ENCODE measurements at regions not wholly inside any gene's neighbourhood (a gene's known extent, or its start where the extent isn't known, plus 50 kb on each side); places are given as distances from the start of the nearest gene placed in this dataset.

- BruUV-seq (replicated peaks): no TSS peak
- intact Hi-C loops (cut with micrococcal nuclease): no loop called here
Measured at GRCh38 chr2:117762454-117762853, 52.0 kb upstream of the DDX18 start.

More at GRCh38 chr2:117762454-117762853, 52.0 kb upstream of the DDX18 start:
- Histone ChIP-seq H3K18ac (ENCODE audit: low read depth, low read length) (no peak overlapping the region), H2BK15ac (ENCODE audit: low read depth, low read length) (no peak overlapping the region), H3K36me3 (ENCODE audit: control insufficient read depth, insufficient read depth, low read length) (no peaks in the 10 kb centered on the region), H3K14ac (replicated peaks; ENCODE audit: low read depth, low read length) (no peak overlapping the region), H3K79me1 (ENCODE audit: low read depth in 1 of 2, low read length in 2 of 2) (no peaks in the 10 kb centered on the region), H4K20me1 (ENCODE audit: insufficient read depth, low read length) (no peaks in the 10 kb centered on the region), H2BK5ac (ENCODE audit: low read depth, low read length, poor library complexity, severe bottlenecking) (no peak overlapping the region), H3K4ac (ENCODE audit: low read depth, low read length) (no peak overlapping the region), H2BK20ac (ENCODE audit: low read depth, low read length) (no peak overlapping the region), H3K9me1 (ENCODE audit: insufficient read depth, low read length) (no peaks in the 10 kb centered on the region), H2AFZ (replicated peaks; ENCODE audit: low read length, poor library complexity) (no peak overlapping the region), H3K9ac (ENCODE audit: low read depth, low read length) (no peak overlapping the region), H3K4me3 (ENCODE audit: insufficient read depth, low read depth, low read length) (no peak overlapping the region), H3K4me2 (ENCODE audit: low read depth, low read length) (no peak overlapping the region), H2AK5ac (ENCODE audit: low read depth, low read length) (no peak overlapping the region), H4K8ac (ENCODE audit: low read depth in 2 of 2, low read length in 2 of 2) (no peak overlapping the region), H3K27ac (ENCODE audit: insufficient read depth, low read length) (no peak overlapping the region), H4K5ac (ENCODE audit: low read depth, low read length) (no peak overlapping the region), H3K4me1 (ENCODE audit: control insufficient read depth, insufficient read depth, low read length) (no peaks in the 10 kb centered on the region), H3K56ac (ENCODE audit: extremely low read depth, insufficient read depth, low read length) (no peak overlapping the region), H3K9me3 (ENCODE audit: control insufficient read depth, insufficient read depth, low read length) (no peaks in the 10 kb centered on the region; the same call in 1 of the 2 replicates), H3K23ac (ENCODE audit: low read depth, low read length) (no peak overlapping the region), H3K27me3 (ENCODE audit: control insufficient read depth, insufficient read depth, low read length) (no peaks in the 10 kb centered on the region), H2BK120ac (ENCODE audit: low read depth, low read length) (no peak overlapping the region), H2AK9ac (replicated peaks; ENCODE audit: low read depth, low read length, poor library complexity) (no peak overlapping the region), H4K91ac (ENCODE audit: insufficient read depth, low read depth, low read length) (no peak overlapping the region)
- no peak for DNase-seq
- ChIA-PET POLR2A (ENCODE audit: unreplicated experiment) (no interaction called here), CTCF (interaction anchor here (1.0 kb wide), 1 partner anchor 10 kb away, joined by 3 read pairs; no protein-coding TSS in a partner anchor)
- TF ChIP-seq NFE2L2 (IDR thresholded peaks at IDR 0.05; ENCODE audit: low read depth, low read length) (no peak), RAD21 (IDR thresholded peaks at IDR 0.05; ENCODE audit: low read length) (no peak), CEBPB (IDR thresholded peaks at IDR 0.05; ENCODE audit: low read depth, low read length) (no peak), MAZ (IDR thresholded peaks at IDR 0.05; ENCODE audit: borderline replicate concordance, low read depth, low read length) (no peak), CHD1 (IDR thresholded peaks at IDR 0.05; ENCODE audit: low read depth, low read length) (no peak), POLR2A (IDR thresholded peaks at IDR 0.05; ENCODE audit: low read depth, low read length) (no peak), CTCF (conservative IDR thresholded peaks at IDR 0.05; ENCODE audit: low read depth, low read length) (no peak), RCOR1 (IDR thresholded peaks at IDR 0.05; ENCODE audit: insufficient replicate concordance, low read length) (no peak)
- dilution Hi-C loops (cut with HindIII; ENCODE audit: low sequenced_read_pairs, unreplicated experiment): no loop called here
- no peak for ATAC-seq (ENCODE audit: low read depth)
- in situ Hi-C loops (cut with MboI; ENCODE audit: low sequenced_read_pairs): no loop called here
